SK-N-SH (cell line): ENCODE measurements at regions not wholly inside any gene's neighbourhood (a gene's known extent, or its start where the extent isn't known, plus 50 kb on each side); places are given as distances from the start of the nearest gene placed in this dataset.

Source experiments
- CHD2 ChIP-seq: fragments of 150-350 bp; IDR thresholded peaks from 2 replicates; pipeline ENCODE4 v1.6.1; 2018; ENCODE audit warnings: low read length; ENCODE audit not compliant: partially characterized antibody
- CTCF ChIP-seq: fragments of 200-600 bp; sonication (generic); IDR thresholded peaks from 2 replicates; pipeline ENCODE4 v1.6.1; 2017; ENCODE audit warnings: antibody characterized with exemption, mild to moderate bottlenecking, moderate library complexity
- FOSL2 ChIP-seq: IDR thresholded peaks from 2 replicates; pipeline ENCODE4 v1.4.0; 2012; ENCODE audit warnings: low read depth, mild to moderate bottlenecking, moderate library complexity, borderline replicate concordance
- FOXM1 ChIP-seq: IDR thresholded peaks from 2 replicates; pipeline ENCODE4 v1.4.0; 2012; ENCODE audit warnings: low read depth, mild to moderate bottlenecking
- MAX ChIP-seq: IDR thresholded peaks from 2 replicates; pipeline ENCODE4 v1.4.0; 2012; ENCODE audit warnings: low read depth
- RAD21 ChIP-seq: IDR thresholded peaks from 2 replicates; pipeline ENCODE4 v1.6.1; 2012; ENCODE audit warnings: mild to moderate bottlenecking, low read length

- TF ChIP-seq CTCF (no peak), FOXM1 (no peak), MAX (no peak), RAD21 (no peak), FOSL2 (no peak), CHD2 (no peak)
Measured at GRCh38 chr6:86730216-86730615, 207.1 kb upstream of the HTR1E start.
